Sciatic nerve (tissue), 2 donors: ENCODE measurements at regions not wholly inside any gene's neighbourhood (a gene's known extent, or its start where the extent isn't known, plus 50 kb on each side); places are given as distances from the start of the nearest gene placed in this dataset.
"Not testable (repeated sequence)": the region's sequence is repeated elsewhere in the genome, so short reads cannot be mapped to it uniquely, and the experiment has no call there.

ENCODE experiments used
- ATAC-seq: fragments of 200-7000 bp; cut with Tn5 transposase; one replicate; pipeline ENCODE4 v1.9.1; 2020; ENCODE audit warnings: mild to moderate bottlenecking, moderate library complexity
- DNase-seq: peaks from one replicate; pipeline ENCODE4 v3.0.0-alpha.2; 2020; ENCODE audit warnings: low spot score
- intact Hi-C: fragments of 100-400 bp; cut with DNase I; formaldehyde crosslinking; loops from one replicate; pipeline ENCODE4 v1.14.2; 2022
- donor health status: DM: no; HTN: no; CAD: no.
- donor health status: DM: no; HTN: no; CAD: no.

DNA sequence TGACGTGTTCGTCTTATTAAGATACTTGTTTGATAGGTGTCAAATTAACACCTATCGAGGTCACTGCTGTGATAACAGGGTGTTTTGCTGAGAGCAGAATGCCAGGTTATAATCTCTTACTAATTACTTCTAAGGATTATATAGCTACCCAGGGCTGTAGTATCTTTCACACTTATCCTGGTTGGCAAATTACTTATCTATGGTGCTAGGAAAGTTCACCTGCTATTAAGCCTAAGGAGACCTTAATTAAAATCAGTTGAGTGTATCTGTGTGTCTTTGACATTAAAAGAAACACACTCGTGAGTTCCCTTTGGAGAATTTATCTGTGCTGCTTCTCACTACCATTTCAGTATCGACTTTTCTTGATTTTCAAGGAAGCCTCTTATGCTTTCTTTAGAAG is 301.6 kb upstream of the SLC16A7 start:
- intact Hi-C loops, result no loop called here

DNA sequence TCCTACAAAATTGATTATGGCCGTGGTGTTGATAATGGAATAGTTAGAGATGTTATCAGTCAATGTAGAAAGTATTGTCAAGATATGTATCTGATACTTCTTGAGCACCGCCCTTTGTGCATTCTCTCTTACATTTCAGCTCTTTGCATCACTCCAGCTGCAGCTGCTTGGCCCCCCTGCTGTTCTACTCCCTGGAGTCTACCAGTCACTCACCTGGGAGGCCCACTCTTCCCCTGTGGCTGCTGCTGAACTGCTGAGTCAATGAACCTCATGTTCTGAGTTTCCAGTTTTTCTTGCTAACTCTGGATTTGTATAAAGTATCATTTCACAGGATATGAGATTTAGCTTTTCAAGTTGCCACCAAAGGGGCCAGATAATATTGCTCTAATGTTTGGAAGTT is 312.8 kb upstream of the SLC16A7 start:
- ATAC-seq, result no peak
- intact Hi-C loops, result no loop called here
- no peak for DNase-seq

More for the DNA sequence above, 301.6 kb upstream of the SLC16A7 start:
- ATAC-seq (no peak), DNase-seq (no peak)

DNA sequence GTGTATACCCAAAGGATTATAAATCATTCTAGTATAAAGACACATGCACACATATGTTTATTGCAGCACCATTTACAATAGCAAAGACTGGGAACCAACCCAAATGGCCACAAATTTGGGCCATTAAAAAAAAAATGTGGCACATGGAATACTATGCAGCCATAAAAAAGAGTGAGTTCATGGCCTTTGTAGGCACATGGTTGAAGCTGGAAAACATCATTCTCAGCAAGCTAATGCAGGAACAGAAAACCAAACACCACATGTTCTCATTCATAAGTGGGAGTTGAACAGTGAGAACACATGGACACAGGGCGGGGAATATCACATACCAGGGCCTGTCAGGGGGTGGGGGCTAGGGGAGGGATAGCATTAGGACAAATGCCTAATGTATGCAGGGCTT is 322.3 kb upstream of the SLC16A7 start:
- ATAC-seq, intact Hi-C loops: not testable (repeated sequence)

DNA sequence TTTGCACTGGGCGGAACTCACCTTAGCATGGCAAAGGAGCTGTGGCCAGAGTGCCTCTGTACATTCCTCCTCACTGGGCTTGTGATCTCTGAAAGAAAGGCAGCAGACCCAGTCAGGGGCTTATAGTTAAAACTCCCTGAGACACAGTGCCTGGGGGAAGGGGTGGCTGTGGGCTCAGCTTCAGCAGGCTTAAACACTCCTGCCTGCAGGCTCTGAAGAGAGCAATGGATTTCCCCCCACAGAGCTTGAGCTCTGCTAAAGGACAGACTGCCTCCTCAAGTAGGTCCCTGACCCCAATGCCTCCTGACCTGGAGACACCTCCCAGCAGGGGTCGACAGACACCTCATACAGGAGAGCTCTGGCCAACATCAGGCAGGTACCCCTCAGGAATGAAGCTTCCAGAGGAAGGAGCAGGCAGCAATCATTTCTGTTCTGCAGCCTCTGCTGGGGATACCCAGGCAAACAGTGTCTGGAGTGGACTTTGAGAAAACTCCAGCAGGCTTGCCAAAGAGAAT is 327.5 kb upstream of the SLC16A7 start:
- intact Hi-C loops, result no loop called here
- ATAC-seq (no peak), DNase-seq (no peak)

More for the DNA sequence above, 322.3 kb upstream of the SLC16A7 start:
- DNase-seq, result not testable (repeated sequence)

GRCh38 chr12:59260202-59260601 is 335.6 kb upstream of the SLC16A7 start:
- no peak for ATAC-seq
- no peak for DNase-seq
- intact Hi-C loops, result no loop called here

DNA sequence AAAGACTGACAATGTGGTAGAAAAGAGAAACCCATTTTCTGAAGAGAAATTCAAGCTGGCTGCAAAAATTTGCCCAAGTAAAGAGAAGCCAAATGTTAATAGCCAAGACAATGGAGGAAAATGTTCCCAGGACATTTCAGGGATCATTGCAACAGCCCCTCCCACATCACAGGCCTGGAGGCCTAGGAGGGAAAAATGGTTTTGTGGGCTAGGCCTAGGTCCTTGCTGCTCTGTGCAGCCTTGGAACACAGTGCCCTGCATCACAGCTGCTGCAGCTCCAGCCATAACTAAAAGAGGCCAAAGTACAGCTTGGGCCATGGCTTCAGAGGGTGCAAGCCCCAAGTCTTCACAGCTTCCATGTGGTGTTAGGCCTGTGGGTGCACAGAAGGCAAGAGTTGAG is 332.4 kb upstream of the LRIG3 start:
- DNase-seq (no peak), ATAC-seq (no peak)
- intact Hi-C loops, result no loop called here

DNA sequence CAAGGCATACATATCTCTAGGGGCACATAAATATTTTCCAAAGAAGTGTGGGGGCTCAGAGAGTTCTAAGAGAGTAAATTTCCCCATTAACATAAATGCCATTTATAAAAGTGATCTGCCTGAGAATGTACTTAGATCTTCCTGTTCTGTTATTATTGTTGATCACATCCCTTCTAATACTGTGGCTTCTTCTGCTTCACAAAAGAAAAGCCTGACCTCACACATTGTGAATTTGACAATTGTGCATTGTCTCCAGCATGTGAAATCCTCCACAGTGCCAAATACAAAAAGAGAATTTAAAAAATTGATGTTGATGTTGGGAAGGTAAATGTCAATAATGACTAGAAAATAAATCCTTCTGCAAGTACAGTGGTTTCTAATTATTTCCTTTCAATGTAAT is 330.5 kb upstream of the LRIG3 start:
- intact Hi-C loops, result no loop called here
- no peak for ATAC-seq
- DNase-seq, result no peak

DNA sequence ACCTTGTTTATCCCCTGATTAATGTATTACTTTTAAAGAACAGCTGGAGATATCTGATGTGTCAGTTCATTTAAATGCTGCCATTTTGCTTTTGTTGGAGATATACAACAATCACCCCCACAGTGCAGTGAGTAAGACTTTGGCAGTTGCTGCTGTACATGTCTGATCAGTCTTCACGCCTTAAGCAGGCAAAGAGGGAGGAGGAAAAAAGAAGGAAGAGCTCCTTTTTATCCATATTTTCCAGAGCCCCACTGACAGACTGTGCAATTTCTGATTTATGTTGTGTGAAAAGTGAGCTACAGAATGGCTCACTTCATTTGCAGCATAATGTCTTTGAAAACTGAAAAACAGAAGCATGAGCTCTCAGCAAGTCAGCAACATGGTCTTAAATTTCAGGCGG is 319.7 kb upstream of the LRIG3 start:
- intact Hi-C loops, result no loop called here
- DNase-seq (no peak), ATAC-seq (no peak)

DNA sequence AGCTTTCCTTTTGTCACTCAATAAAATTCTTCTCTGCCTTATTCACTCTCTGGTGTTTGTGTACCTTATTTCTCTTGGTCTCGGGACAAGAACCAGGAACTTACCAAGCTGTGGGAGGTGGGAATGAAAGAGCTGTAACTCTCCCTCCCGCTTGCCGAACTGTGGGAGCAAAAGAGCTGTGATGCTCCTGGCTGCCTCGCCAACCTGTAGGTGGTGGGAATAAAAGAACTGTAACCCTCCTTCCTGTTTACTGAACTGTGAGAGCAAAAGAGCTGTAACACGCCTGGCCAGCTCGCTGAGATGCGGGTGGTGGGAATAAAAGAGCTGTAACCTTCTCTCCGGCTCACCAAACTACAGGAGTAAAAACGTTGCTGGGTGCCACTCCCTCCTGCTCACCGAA is 314.1 kb upstream of the LRIG3 start:
- intact Hi-C loops, result no loop called here
- no peak for ATAC-seq
- DNase-seq, result no peak

- ATAC-seq, result no peak
Measured at GRCh38 chr12:59230334-59230733, 310.0 kb upstream of the LRIG3 start.

GRCh38 chr12:59219148-59219547 is 298.8 kb upstream of the LRIG3 start:
- DNase-seq (no peak), ATAC-seq (no peak)
- intact Hi-C loops, result no loop called here

More at GRCh38 chr12:59230334-59230733, 310.0 kb upstream of the LRIG3 start:
- intact Hi-C loops, result no loop called here
- DNase-seq, result no peak

DNA sequence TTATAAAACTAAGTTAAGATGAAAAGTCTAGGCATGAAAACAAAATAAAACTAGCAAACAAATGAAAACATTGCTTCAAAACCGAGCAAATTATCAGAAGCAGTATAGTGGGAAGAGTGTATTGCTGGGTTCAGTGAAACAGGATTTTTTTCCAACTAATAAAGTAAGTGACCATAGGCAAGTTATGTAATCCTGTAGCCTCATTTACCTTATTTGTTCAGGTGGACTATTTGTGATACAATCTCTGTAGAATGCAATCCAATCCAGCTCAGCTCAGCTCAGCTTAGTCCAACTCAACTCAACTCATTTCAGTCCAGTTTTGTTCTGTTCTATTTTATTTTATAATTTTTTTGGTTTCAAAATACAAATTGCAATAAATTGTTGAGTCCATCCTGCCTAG is 276.7 kb upstream of the LRIG3 start:
- ATAC-seq, result no peak
- intact Hi-C loops, result no loop called here

DNA sequence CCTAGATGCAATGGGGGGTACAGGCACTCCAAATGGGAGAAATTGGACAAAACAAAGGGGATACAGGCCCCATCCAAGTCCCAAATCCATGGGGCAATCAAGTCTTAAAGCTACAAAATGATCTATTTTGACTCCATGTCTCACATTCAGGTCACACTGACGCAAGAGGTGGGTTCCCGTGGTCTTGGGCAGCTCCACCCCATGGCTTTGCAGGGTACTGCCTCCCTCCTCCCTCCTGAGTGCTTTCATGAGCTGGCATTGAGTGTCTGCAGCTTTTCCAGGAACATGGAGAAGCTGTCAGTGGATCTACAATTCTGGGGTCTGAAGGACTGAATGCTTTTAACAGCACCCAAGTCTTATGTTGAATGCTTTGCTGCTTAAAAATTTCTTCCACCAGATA is 274.5 kb upstream of the LRIG3 start:
- ATAC-seq (no peak), DNase-seq (no peak)
- intact Hi-C loops, result no loop called here

More for the DNA sequence above, 276.7 kb upstream of the LRIG3 start:
- no peak for DNase-seq

DNA sequence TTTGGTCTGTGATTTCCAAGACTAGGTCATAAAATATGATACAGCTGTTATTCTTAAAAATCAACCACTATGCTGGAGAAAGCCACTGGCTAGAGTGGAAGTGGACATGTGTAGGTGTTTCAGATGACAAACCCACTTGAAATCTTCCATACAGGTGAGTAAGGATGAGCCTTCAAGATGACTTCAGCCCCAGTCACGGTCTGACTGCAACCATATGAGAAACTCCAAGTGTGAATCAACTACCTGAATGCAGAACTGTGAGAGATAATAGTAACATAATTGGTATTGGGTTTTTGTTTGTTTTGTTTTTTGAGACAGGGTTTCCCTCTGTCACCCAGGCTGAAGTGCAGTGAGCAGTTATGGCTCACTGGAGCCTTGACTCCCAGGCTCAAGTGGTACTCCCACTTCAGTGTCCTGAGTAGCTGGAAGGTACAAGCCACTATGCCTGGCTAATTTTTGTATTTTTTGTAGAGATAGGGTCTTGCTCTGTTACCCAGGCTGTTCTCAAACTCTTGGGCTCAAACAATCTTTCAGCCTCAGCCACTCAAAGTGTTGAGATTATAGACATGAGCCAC is 273.3 kb upstream of the LRIG3 start:
- ATAC-seq (no peak), DNase-seq (no peak)
- intact Hi-C loops, result no loop called here

GRCh38 chr12:59191372-59191771 is 271.1 kb upstream of the LRIG3 start:
- ATAC-seq (no peak), DNase-seq (no peak)
- intact Hi-C loops, result no loop called here

GRCh38 chr12:59186451-59186850 is 266.1 kb upstream of the LRIG3 start:
- ATAC-seq (no peak), DNase-seq (no peak)
- intact Hi-C loops, result no loop called here

GRCh38 chr12:59185295-59185694 is 265.0 kb upstream of the LRIG3 start:
- ATAC-seq (no peak), DNase-seq (no peak)
- intact Hi-C loops, result no loop called here

DNA sequence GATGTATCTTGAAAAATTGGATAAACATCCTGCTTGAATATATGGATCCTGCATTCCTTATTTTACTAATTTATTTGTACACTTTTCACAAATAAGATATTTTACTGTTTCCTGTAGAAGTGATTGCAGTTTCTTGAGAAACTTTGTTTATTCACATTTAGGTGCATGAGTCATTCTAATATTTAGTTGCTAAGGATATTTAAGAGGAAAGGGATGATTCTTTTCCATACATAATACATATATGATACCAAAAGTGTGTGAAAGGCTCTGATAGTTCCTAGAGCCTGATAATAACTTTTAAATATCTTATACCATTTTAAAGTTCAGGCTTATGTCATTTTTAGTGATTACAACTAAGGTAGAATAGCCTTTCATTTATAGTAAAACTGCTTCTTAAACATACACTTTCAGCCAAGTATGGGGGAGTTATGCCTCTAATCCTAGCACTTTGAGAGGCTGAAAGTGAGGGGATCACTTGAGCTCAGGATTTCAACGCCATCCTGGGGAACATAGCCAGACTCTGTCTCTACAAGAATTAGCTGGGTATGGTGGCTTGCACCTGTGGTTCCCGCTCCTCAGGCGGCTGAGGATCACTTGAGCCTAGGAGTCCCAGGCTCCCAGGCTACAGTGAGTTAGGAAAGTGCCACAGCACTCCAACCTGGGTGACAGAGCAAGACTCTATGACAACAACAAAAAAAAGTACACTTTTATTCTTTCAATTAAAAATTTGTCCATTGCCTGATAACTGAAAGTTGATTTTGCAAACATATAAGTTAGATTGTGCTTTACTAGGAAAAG is 262.6 kb upstream of the LRIG3 start:
- DNase-seq (no peak), ATAC-seq (no peak)
- intact Hi-C loops, result no loop called here

GRCh38 chr12:59182191-59182590 is 261.9 kb upstream of the LRIG3 start:
- DNase-seq (no peak), ATAC-seq (no peak)
- intact Hi-C loops, result no loop called here

DNA sequence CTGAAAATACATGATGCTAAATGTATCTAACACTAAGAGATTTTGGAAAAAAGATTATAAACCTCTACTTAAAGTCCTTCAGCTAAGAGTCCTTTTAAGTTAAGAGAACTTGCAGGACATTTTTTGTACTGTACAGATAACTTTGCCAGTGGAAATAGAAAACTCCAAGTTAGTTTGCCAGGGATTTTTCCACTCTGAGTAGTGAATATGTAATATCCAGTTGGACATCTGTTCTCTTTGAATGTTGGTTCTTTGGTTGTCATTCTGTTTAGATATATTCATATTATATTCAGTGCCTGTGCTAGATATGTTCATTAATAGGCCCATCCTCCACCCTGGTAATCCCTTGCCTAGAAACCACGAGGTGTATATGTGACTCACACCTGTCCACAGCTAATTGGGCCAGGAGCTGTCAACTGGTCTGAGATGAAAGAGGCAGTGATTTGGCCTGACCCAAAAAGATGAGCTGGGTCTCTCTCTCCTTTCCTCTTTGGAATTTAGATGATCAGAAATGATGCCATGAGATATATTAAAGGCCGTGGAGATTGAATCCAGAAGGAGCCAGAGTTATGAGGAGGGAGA is 261.0 kb upstream of the LRIG3 start:
- ATAC-seq, result no peak
- no peak for DNase-seq
- intact Hi-C loops, result no loop called here
